ENCODE measurements at regions not wholly inside any gene's neighbourhood (a gene's known extent, or its start where the extent isn't known, plus 50 kb on each side); places are given as distances from the start of the nearest gene placed in this dataset.

GRCh38 chr13:99703908-99704307 is 202.6 kb downstream of the TM9SF2 start:
- Mint-ChIP-seq H3K27ac (ENCODE audit: low read depth, unreplicated experiment) (no peak overlapping the region), H3K27me3 (ENCODE audit: insufficient read depth, unreplicated experiment) (no peaks in the 10 kb centered on the region), H3K36me3 (ENCODE audit: insufficient read depth, unreplicated experiment) (no peaks in the 10 kb centered on the region), H3K4me1 (ENCODE audit: insufficient read depth, unreplicated experiment) (no peaks in the 10 kb centered on the region), H3K9me3 (ENCODE audit: unreplicated experiment) (no peaks in the 10 kb centered on the region), H3K4me3 (ENCODE audit: unreplicated experiment) (no peak overlapping the region)
- no peak for DNase-seq (ENCODE audit: unreplicated experiment)
- no peak for TF ChIP-seq CTCF (IDR thresholded peaks at IDR 0.05; ENCODE audit: unreplicated experiment)
- intact Hi-C loops (cut with micrococcal nuclease), result no loop called here
- POLR2A ChIA-PET, result no interaction called here
- no TSS peak for BruUV-seq (replicated peaks)
- CTCF ChIA-PET, result no interaction called here

- Mint-ChIP-seq H3K4me3 (ENCODE audit: unreplicated experiment) (no peak overlapping the region), H3K36me3 (ENCODE audit: insufficient read depth, unreplicated experiment) (no peaks in the 10 kb centered on the region), H3K27me3 (ENCODE audit: insufficient read depth, unreplicated experiment) (no peaks in the 10 kb centered on the region), H3K9me3 (ENCODE audit: unreplicated experiment) (no peaks in the 10 kb centered on the region), H3K27ac (ENCODE audit: low read depth, unreplicated experiment) (no peak overlapping the region), H3K4me1 (ENCODE audit: insufficient read depth, unreplicated experiment) (no peaks in the 10 kb centered on the region)
- intact Hi-C loops (cut with micrococcal nuclease), result no loop called here
- DNase-seq (ENCODE audit: unreplicated experiment), result no peak
- CTCF ChIA-PET, result no interaction called here
- POLR2A ChIA-PET, result interaction anchor here (1.7 kb wide), 1 partner anchor 24 kb away, joined by 7 read pairs; no protein-coding TSS in a partner anchor
- BruUV-seq (replicated peaks), result no TSS peak
- no peak for TF ChIP-seq CTCF (IDR thresholded peaks at IDR 0.05; ENCODE audit: unreplicated experiment)
These were observed 201.5 kb downstream of the TM9SF2 start for GRCh38 chr13:99702687-99703319.

GRCh38 chr13:99700468-99700867 is 199.2 kb downstream of the TM9SF2 start:
- intact Hi-C loops (cut with micrococcal nuclease), result no loop called here
- ChIA-PET POLR2A (no interaction called here), CTCF (no interaction called here)
- no peaks in the 10 kb centered on the region for H3K36me3 Mint-ChIP-seq (ENCODE audit: insufficient read depth, unreplicated experiment)
- no peaks in the 10 kb centered on the region for H3K9me3 Mint-ChIP-seq (ENCODE audit: unreplicated experiment)
- no peaks in the 10 kb centered on the region for H3K27me3 Mint-ChIP-seq (ENCODE audit: insufficient read depth, unreplicated experiment)
- no peaks in the 10 kb centered on the region for H3K4me1 Mint-ChIP-seq (ENCODE audit: insufficient read depth, unreplicated experiment)
- no peak overlapping the region for H3K4me3 Mint-ChIP-seq (ENCODE audit: unreplicated experiment)
- no peak for TF ChIP-seq CTCF (IDR thresholded peaks at IDR 0.05; ENCODE audit: unreplicated experiment)
- no peak for DNase-seq (ENCODE audit: unreplicated experiment)
- H3K27ac Mint-ChIP-seq (ENCODE audit: low read depth, unreplicated experiment), result no peak overlapping the region
- BruUV-seq (replicated peaks), result no TSS peak

- Mint-ChIP-seq H3K4me3 (ENCODE audit: unreplicated experiment) (no peak overlapping the region), H3K27me3 (ENCODE audit: insufficient read depth, unreplicated experiment) (no peaks in the 10 kb centered on the region), H3K4me1 (ENCODE audit: insufficient read depth, unreplicated experiment) (no peaks in the 10 kb centered on the region), H3K27ac (ENCODE audit: low read depth, unreplicated experiment) (no peak overlapping the region), H3K36me3 (ENCODE audit: insufficient read depth, unreplicated experiment) (no peaks in the 10 kb centered on the region), H3K9me3 (ENCODE audit: unreplicated experiment) (no peaks in the 10 kb centered on the region)
- no peak for TF ChIP-seq CTCF (IDR thresholded peaks at IDR 0.05; ENCODE audit: unreplicated experiment)
- ChIA-PET POLR2A (interaction anchor here (0.7 kb wide), 1 partner anchor 329 kb away, joined by 3 read pairs; no protein-coding TSS in a partner anchor), CTCF (interaction anchor here (0.6 to 1.2 kb wide), 3 partner anchors 21 to 46 kb away, joined by 3 to 4 read pairs (median 4); no protein-coding TSS in a partner anchor)
- BruUV-seq (replicated peaks), result no TSS peak
- no peak for DNase-seq (ENCODE audit: unreplicated experiment)
- intact Hi-C loops (cut with micrococcal nuclease), result no loop called here
These were observed 197.5 kb downstream of the TM9SF2 start for GRCh38 chr13:99698816-99699099.

Measured in MCF 10A (cell line).